Right atrium auricular region (tissue), 2 donors: ENCODE measurements at regions not wholly inside any gene's neighbourhood (a gene's known extent, or its start where the extent isn't known, plus 50 kb on each side); places are given as distances from the start of the nearest gene placed in this dataset.

Experiments
- DNase-seq: peaks from one replicate; pipeline ENCODE4 v3.0.0-alpha.2; 2019; ENCODE audit warnings: low spot score
- H3K27ac ChIP-seq, 2 donors: fragments of 200-600 bp; sonication (generic); 1 replicate in 1 of 2; 2 replicates in 1 of 2; pipeline ENCODE4 v1.5.1; 2016 to 2019
- H3K27me3 ChIP-seq, 2 donors: fragments of 200-600 bp; sonication (generic); one replicate each; pipeline versions ENCODE4 v1.5.1 to v1.6.0; 2017 to 2019
- H3K36me3 ChIP-seq: fragments of 200-600 bp; sonication (generic); one replicate; pipeline ENCODE4 v1.5.1; 2016
- H3K4me1 ChIP-seq, 2 donors: fragments of 200-600 bp; sonication (generic); one replicate each; pipeline versions ENCODE4 v1.5.1 to v1.6.0; 2017 to 2019
- H3K4me3 ChIP-seq, 2 donors: fragments of 200-600 bp; sonication (generic); 1 replicate in 1 of 2; 2 replicates in 1 of 2; pipeline ENCODE4 v1.5.1; 2017 to 2019; ENCODE audit warnings: mild to moderate bottlenecking in 1 of 2, moderate library complexity in 1 of 2
- H3K9me3 ChIP-seq, 2 donors: fragments of 200-600 bp; sonication (generic); one replicate each; pipeline ENCODE4 v1.5.1; 2019
- CTCF ChIP-seq, 2 donors: fragments of 200-600 bp; sonication (generic); IDR thresholded peaks; one replicate each; pipeline ENCODE4 v1.5.1; 2019; ENCODE audit warnings: antibody characterized with exemption in 2 of 2

GRCh38 chr5:93658044-93658443 is 75.0 kb downstream of the NR2F1 start:
- H3K36me3 ChIP-seq: no peaks in the 10 kb centered on the region
- DNase-seq: no peak
- no peak for TF ChIP-seq CTCF (IDR thresholded peaks at IDR 0.05)

GRCh38 chr5:93654676-93655075 is 71.7 kb downstream of the NR2F1 start:
- Histone ChIP-seq H3K4me1 (no peaks in the 10 kb centered on the region), H3K9me3 (no peaks in the 10 kb centered on the region), H3K36me3 (no peaks in the 10 kb centered on the region), H3K4me3 (no peak overlapping the region), H3K27me3 (no peaks in the 10 kb centered on the region), H3K27ac (no peak overlapping the region)
- no peak for TF ChIP-seq CTCF (IDR thresholded peaks at IDR 0.05)
- DNase-seq: no peak

More at GRCh38 chr5:93658044-93658443, 75.0 kb downstream of the NR2F1 start:
- Histone ChIP-seq H3K27me3 (no peaks in the 10 kb centered on the region), H3K9me3 (no peaks in the 10 kb centered on the region), H3K27ac (no peak overlapping the region), H3K4me3 (no peak overlapping the region), H3K4me1 (no peaks in the 10 kb centered on the region)

GRCh38 chr5:93653716-93654115 is 70.7 kb downstream of the NR2F1 start:
- Histone ChIP-seq H3K36me3 (no peaks in the 10 kb centered on the region), H3K4me1 (no peaks in the 10 kb centered on the region), H3K27me3 (no peaks in the 10 kb centered on the region), H3K9me3 (no peaks in the 10 kb centered on the region), H3K27ac (no peak overlapping the region), H3K4me3 (no peak overlapping the region)
- no peak for DNase-seq
- no peak for TF ChIP-seq CTCF (IDR thresholded peaks at IDR 0.05)

- no peak for DNase-seq
- H3K27me3 ChIP-seq: no peaks in the 10 kb centered on the region
- H3K27ac ChIP-seq: no peak overlapping the region
- H3K9me3 ChIP-seq: no peaks in the 10 kb centered on the region
- no peaks in the 10 kb centered on the region for H3K36me3 ChIP-seq
- no peak for TF ChIP-seq CTCF (IDR thresholded peaks at IDR 0.05)
- H3K4me3 ChIP-seq: no peak overlapping the region
- no peaks in the 10 kb centered on the region for H3K4me1 ChIP-seq
Observed at GRCh38 chr5:93649234-93649900, 66.3 kb downstream of the NR2F1 start.

- Histone ChIP-seq H3K36me3 (no peaks in the 10 kb centered on the region), H3K4me1 (no peaks in the 10 kb centered on the region), H3K27ac (no peak overlapping the region), H3K27me3 (no peaks in the 10 kb centered on the region), H3K9me3 (no peaks in the 10 kb centered on the region), H3K4me3 (no peak overlapping the region)
- no peak for DNase-seq
- no peak for TF ChIP-seq CTCF (IDR thresholded peaks at IDR 0.05)
Observed at GRCh38 chr5:93644760-93645159, 61.7 kb downstream of the NR2F1 start.
